ENCODE measurements at regions not wholly inside any gene's neighbourhood (a gene's known extent, or its start where the extent isn't known, plus 50 kb on each side); places are given as distances from the start of the nearest gene placed in this dataset.

- DNase-seq (ENCODE audit: low read depth) = no peak
Measured at GRCh38 chr1:222171005-222171404, 376.9 kb downstream of the HHIPL2 start.

- no peak for DNase-seq (ENCODE audit: low read depth)
Measured at GRCh38 chr1:222168621-222169020, 379.3 kb downstream of the HHIPL2 start.

- DNase-seq (ENCODE audit: low read depth) = no peak
Measured at GRCh38 chr1:222167896-222168295, 380.0 kb downstream of the HHIPL2 start.

GRCh38 chr1:222167111-222167510, 380.8 kb downstream of the HHIPL2 start:
- DNase-seq (ENCODE audit: low read depth) = peak; percentile 97

GRCh38 chr1:222165629-222166028, 382.3 kb downstream of the HHIPL2 start:
- no peak for DNase-seq (ENCODE audit: low read depth)

GRCh38 chr1:222163895-222164294, 384.0 kb downstream of the HHIPL2 start:
- DNase-seq (ENCODE audit: low read depth) = no peak

- no peak for DNase-seq (ENCODE audit: low read depth)
Measured at GRCh38 chr1:222161676-222162075, 386.2 kb downstream of the HHIPL2 start.

- DNase-seq (ENCODE audit: low read depth) = no peak
Measured at GRCh38 chr1:222157612-222158011, 390.3 kb downstream of the HHIPL2 start.

- DNase-seq (ENCODE audit: low read depth) = no peak
Measured at GRCh38 chr1:222140206-222140605, 398.3 kb upstream of the DUSP10 start.

- DNase-seq (ENCODE audit: low read depth) = no peak
Measured at GRCh38 chr1:222138095-222138494, 396.2 kb upstream of the DUSP10 start.

- DNase-seq (ENCODE audit: low read depth) = no peak
Measured at GRCh38 chr1:222136869-222137268, 395.0 kb upstream of the DUSP10 start.

- no peak for DNase-seq (ENCODE audit: low read depth)
Measured at GRCh38 chr1:222129041-222129440, 387.2 kb upstream of the DUSP10 start.

GRCh38 chr1:222127526-222128152, 385.8 kb upstream of the DUSP10 start:
- no peak for DNase-seq (ENCODE audit: low read depth)

- no peak for DNase-seq (ENCODE audit: low read depth)
Measured at GRCh38 chr1:222127096-222127495, 385.2 kb upstream of the DUSP10 start.

- DNase-seq (ENCODE audit: low read depth) = no peak
Measured at GRCh38 chr1:222126052-222126451, 384.2 kb upstream of the DUSP10 start.

GRCh38 chr1:222124602-222125001, 382.7 kb upstream of the DUSP10 start:
- DNase-seq (ENCODE audit: low read depth) = no peak

GRCh38 chr1:222123111-222123510, 381.2 kb upstream of the DUSP10 start:
- DNase-seq (ENCODE audit: low read depth) = no peak

- DNase-seq (ENCODE audit: low read depth) = no peak
Measured at GRCh38 chr1:222117809-222118208, 375.9 kb upstream of the DUSP10 start.

GRCh38 chr1:222114536-222115156, 372.8 kb upstream of the DUSP10 start:
- no peak for DNase-seq (ENCODE audit: low read depth)

GRCh38 chr1:222109836-222110235, 367.9 kb upstream of the DUSP10 start:
- DNase-seq (ENCODE audit: low read depth) = no peak

- DNase-seq (ENCODE audit: low read depth) = no peak
Measured at GRCh38 chr1:222107975-222108374, 366.1 kb upstream of the DUSP10 start.

- no peak for DNase-seq (ENCODE audit: low read depth)
Measured at GRCh38 chr1:222107267-222107666, 365.4 kb upstream of the DUSP10 start.

GRCh38 chr1:222106377-222106776, 364.5 kb upstream of the DUSP10 start:
- DNase-seq (ENCODE audit: low read depth) = no peak

GRCh38 chr1:222105861-222106260, 364.0 kb upstream of the DUSP10 start:
- DNase-seq (ENCODE audit: low read depth) = no peak

Data from HS-27A (cell line).